ENCODE measurements at regions not wholly inside any gene's neighbourhood (a gene's known extent, or its start where the extent isn't known, plus 50 kb on each side); places are given as distances from the start of the nearest gene placed in this dataset.

- no peak for TF ChIP-seq CHD2 (IDR thresholded peaks at IDR 0.05; ENCODE audit: low read depth, low read length)
- TF ChIP-seq ZNF180 (CRISPR knock-in tag; IDR thresholded peaks at IDR 0.05; ENCODE audit: borderline replicate concordance, low read depth), result no peak
Measured at GRCh38 chr2:192480984-192481383, 286.3 kb upstream of the TMEFF2 start.
